Keratinocyte (primary cell): ENCODE measurements at regions not wholly inside any gene's neighbourhood (a gene's known extent, or its start where the extent isn't known, plus 50 kb on each side); places are given as distances from the start of the nearest gene placed in this dataset.

Source experiments
- DNase-seq: peaks from one replicate; pipeline ENCODE4 v3.0.0-alpha.2; 2011; ENCODE audit warnings: low read depth, missing footprints, low spot score
- FAIRE-seq: peaks from 2 replicates; lab custom pipeline; 2011; peaks lifted over from hg19 to GRCh38; lab: Jason Lieb, UNC
- H2AFZ ChIP-seq: 2 replicates; pipeline ENCODE4 v1.6.0; 2012; ENCODE audit warnings: low read length, control low read depth, inconsistent platforms; ENCODE audit not compliant: control insufficient read depth
- H3K27ac ChIP-seq: 2 replicates; pipeline ENCODE4 v1.5.1; 2011; ENCODE audit warnings: low read length; ENCODE audit not compliant: control insufficient read depth, insufficient read depth
- H3K27me3 ChIP-seq: 3 replicates; pipeline ENCODE4 v1.6.0; 2011; ENCODE audit warnings: low read length; ENCODE audit not compliant: control insufficient read depth, insufficient read depth; ENCODE audit errors: extremely low read depth
- H3K36me3 ChIP-seq, 2 experiments: 2 replicates in 1 of 2; 3 replicates in 1 of 2; pipeline ENCODE4 v1.5.1; 2011; ENCODE audit warnings: low read length in 2 of 2, mild to moderate bottlenecking in 1 of 2; ENCODE audit not compliant: control insufficient read depth in 2 of 2, insufficient read depth in 2 of 2; ENCODE audit errors: extremely low read depth in 1 of 2
- H3K4me1 ChIP-seq: 3 replicates; pipeline ENCODE4 v1.5.1; 2011; ENCODE audit warnings: low read length; ENCODE audit not compliant: control insufficient read depth, insufficient read depth; ENCODE audit errors: extremely low read depth
- H3K4me2 ChIP-seq: 3 replicates; pipeline ENCODE4 v1.6.0; 2011; ENCODE audit warnings: low read depth, low read length; ENCODE audit not compliant: control insufficient read depth, insufficient read depth; ENCODE audit errors: extremely low read depth
- H3K4me3 ChIP-seq, 3 experiments: fragments of 200-600 bp in 1 of 3; sonication (generic) in 1 of 3; 2 replicates in 2 of 3; 3 replicates in 1 of 3; pipeline ENCODE4 v1.5.1; 2011 to 2016; ENCODE audit warnings: low read length in 3 of 3, mild to moderate bottlenecking in 3 of 3, control low read depth in 2 of 3, inconsistent platforms in 1 of 3, low read depth in 1 of 3, mixed read lengths in 1 of 3, mixed run types in 1 of 3, moderate library complexity in 1 of 3; ENCODE audit not compliant: control insufficient read depth in 2 of 3, insufficient read depth in 2 of 3; ENCODE audit errors: extremely low read depth in 1 of 3
- H3K79me2 ChIP-seq: 2 replicates; pipeline ENCODE4 v1.6.0; 2012; ENCODE audit warnings: low read length; ENCODE audit not compliant: control insufficient read depth, insufficient read depth
- H3K9ac ChIP-seq: 3 replicates; pipeline ENCODE4 v1.6.0; 2011; ENCODE audit warnings: low read length; ENCODE audit not compliant: control insufficient read depth, insufficient read depth; ENCODE audit errors: extremely low read depth
- H3K9me1 ChIP-seq: 3 replicates; pipeline ENCODE4 v1.6.0; 2011; ENCODE audit warnings: low read length; ENCODE audit not compliant: control insufficient read depth, insufficient read depth; ENCODE audit errors: extremely low read depth
- H3K9me3 ChIP-seq: 2 replicates; pipeline ENCODE4 v1.5.1; 2012; ENCODE audit warnings: low read depth, low read length; ENCODE audit not compliant: control insufficient read depth
- H4K20me1 ChIP-seq: 3 replicates; pipeline ENCODE4 v1.6.0; 2011; ENCODE audit warnings: low read length; ENCODE audit not compliant: control insufficient read depth, insufficient read depth; ENCODE audit errors: extremely low read depth
- CTCF ChIP-seq, 3 experiments: IDR thresholded peaks in 1 of 3; conservative IDR thresholded peaks in 1 of 3; optimal IDR thresholded peaks in 1 of 3; 2 replicates in 2 of 3; 3 replicates in 1 of 3; pipeline versions ENCODE3 to v1.5.1; 2011; ENCODE audit warnings: low read length in 3 of 3, mild to moderate bottlenecking in 3 of 3, moderate library complexity in 2 of 3, control low read depth in 1 of 3, inconsistent platforms in 1 of 3; ENCODE audit not compliant: insufficient read depth in 2 of 3; ENCODE audit errors: extremely low read depth in 1 of 3
- EZH2 ChIP-seq: IDR thresholded peaks from one replicate; pipeline ENCODE4 v1.6.1; 2012; ENCODE audit warnings: inconsistent platforms, mild to moderate bottlenecking, low read length, moderate library complexity
- dilution Hi-C: fragments of 300-500 bp; cut with MboI; formaldehyde crosslinking; loops from one replicate; pipeline ENCODE4 v1.7.0; 2020; ENCODE audit warnings: low sequenced_read_pairs; ENCODE audit not compliant: extremely low pct_ligation_motif_present

- H3K4me1 ChIP-seq: no peaks in the 10 kb centered on the region
- H4K20me1 ChIP-seq: no peaks in the 10 kb centered on the region
- DNase-seq: no peak
- no peak overlapping the region for H3K4me2 ChIP-seq
- dilution Hi-C loops: no loop called here
- no peaks in the 10 kb centered on the region for H3K36me3 ChIP-seq
- no peak overlapping the region for H3K4me3 ChIP-seq
- H2AFZ ChIP-seq: no peak overlapping the region
- H3K27me3 ChIP-seq: no peaks in the 10 kb centered on the region
- TF ChIP-seq EZH2 (no peak), CTCF (optimal IDR thresholded peaks at IDR 0.05 in 1 of 3, IDR thresholded peaks at IDR 0.05 in 1 of 3, conservative IDR thresholded peaks at IDR 0.05 in 1 of 3; ENCODE audit: extremely low read depth in 1 of 3, insufficient read depth in 2 of 3, low read length in 3 of 3) (no peak)
- H3K9ac ChIP-seq: no peak overlapping the region
- H3K27ac ChIP-seq: no peak overlapping the region
- FAIRE-seq: no peak
- no peaks in the 10 kb centered on the region for H3K9me1 ChIP-seq
- no peaks in the 10 kb centered on the region for H3K9me3 ChIP-seq
- no peaks in the 10 kb centered on the region for H3K79me2 ChIP-seq
Measured at GRCh38 chr9:3161912-3162311, 318.0 kb upstream of the PUM3 start.

- Histone ChIP-seq H3K9ac (no peak overlapping the region), H4K20me1 (no peaks in the 10 kb centered on the region), H3K4me1 (no peaks in the 10 kb centered on the region), H3K4me3 (no peak overlapping the region), H2AFZ (no peak overlapping the region), H3K27ac (no peak overlapping the region), H3K79me2 (no peaks in the 10 kb centered on the region), H3K27me3 (no peaks in the 10 kb centered on the region), H3K9me1 (no peaks in the 10 kb centered on the region), H3K4me2 (no peak overlapping the region), H3K36me3 (no peaks in the 10 kb centered on the region), H3K9me3 (no peaks in the 10 kb centered on the region)
- no peak for DNase-seq
- TF ChIP-seq EZH2 (no peak), CTCF (optimal IDR thresholded peaks at IDR 0.05 in 1 of 3, IDR thresholded peaks at IDR 0.05 in 1 of 3, conservative IDR thresholded peaks at IDR 0.05 in 1 of 3; ENCODE audit: extremely low read depth in 1 of 3, insufficient read depth in 2 of 3, low read length in 3 of 3) (no peak)
- FAIRE-seq: no peak
- dilution Hi-C loops: no loop called here
Measured at GRCh38 chr9:3157011-3157410, 313.1 kb upstream of the PUM3 start.
